ENCODE measurements at regions not wholly inside any gene's neighbourhood (a gene's known extent, or its start where the extent isn't known, plus 50 kb on each side); places are given as distances from the start of the nearest gene placed in this dataset.

GRCh38 chr10:44242826-44243225 lies 142.1 kb downstream of the CXCL12 start:
- no peak for TF ChIP-seq EZH2 (IDR thresholded peaks at IDR 0.05; ENCODE audit: low read depth)
- TF ChIP-seq CTCF (conservative IDR thresholded peaks at IDR 0.05) = no peak

All from PC-9 (cell line).